GM12872 (cell line): ENCODE measurements at regions not wholly inside any gene's neighbourhood (a gene's known extent, or its start where the extent isn't known, plus 50 kb on each side); places are given as distances from the start of the nearest gene placed in this dataset.

Experiments
- CTCF ChIP-seq: IDR thresholded peaks from 3 replicates; pipeline ENCODE4 v1.5.1; 2011; ENCODE audit warnings: low read depth, mild to moderate bottlenecking, low read length, moderate library complexity; ENCODE audit not compliant: insufficient read depth

GRCh38 chr2:196403471-196403870 lies 232.1 kb upstream of the STK17B start:
- no peak for TF ChIP-seq CTCF

GRCh38 chr2:196404276-196404675 lies 232.9 kb upstream of the STK17B start:
- TF ChIP-seq CTCF = no peak

GRCh38 chr2:196407675-196408264 lies 231.7 kb upstream of the CCDC150 start:
- no peak for TF ChIP-seq CTCF

GRCh38 chr2:196409376-196409775 lies 230.1 kb upstream of the CCDC150 start:
- no peak for TF ChIP-seq CTCF

- TF ChIP-seq CTCF = no peak
These were observed 229.5 kb upstream of the CCDC150 start for GRCh38 chr2:196410008-196410407.

GRCh38 chr2:196413821-196414274 lies 225.7 kb upstream of the CCDC150 start:
- no peak for TF ChIP-seq CTCF

GRCh38 chr2:196415384-196415783 lies 224.1 kb upstream of the CCDC150 start:
- no peak for TF ChIP-seq CTCF
